ENCODE measurements at regions not wholly inside any gene's neighbourhood (a gene's known extent, or its start where the extent isn't known, plus 50 kb on each side); places are given as distances from the start of the nearest gene placed in this dataset.

- DNase-seq (ENCODE audit: low read depth in 2 of 2): no peak
Measured at GRCh38 chr1:30610917-30611316, 112.5 kb downstream of the MATN1 start.

DNA sequence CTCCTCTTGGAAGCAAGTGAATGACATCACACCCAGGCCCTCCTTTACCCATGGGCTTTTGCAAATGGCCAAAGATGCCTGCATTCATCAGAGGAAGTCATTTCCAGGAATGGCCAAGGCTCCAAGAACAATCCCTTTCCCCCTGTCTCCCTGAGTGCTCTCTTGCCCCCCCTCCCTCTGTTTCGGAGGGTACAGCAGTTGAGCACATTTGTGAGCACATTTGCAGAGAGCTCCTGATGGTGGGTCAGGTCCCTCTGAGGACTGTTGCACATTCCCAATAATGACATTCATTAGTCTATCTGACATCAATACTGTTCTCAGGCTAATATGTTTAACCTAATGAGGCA lies 113.4 kb downstream of the MATN1 start:
- DNase-seq (ENCODE audit: low read depth in 2 of 2): no peak

DNA sequence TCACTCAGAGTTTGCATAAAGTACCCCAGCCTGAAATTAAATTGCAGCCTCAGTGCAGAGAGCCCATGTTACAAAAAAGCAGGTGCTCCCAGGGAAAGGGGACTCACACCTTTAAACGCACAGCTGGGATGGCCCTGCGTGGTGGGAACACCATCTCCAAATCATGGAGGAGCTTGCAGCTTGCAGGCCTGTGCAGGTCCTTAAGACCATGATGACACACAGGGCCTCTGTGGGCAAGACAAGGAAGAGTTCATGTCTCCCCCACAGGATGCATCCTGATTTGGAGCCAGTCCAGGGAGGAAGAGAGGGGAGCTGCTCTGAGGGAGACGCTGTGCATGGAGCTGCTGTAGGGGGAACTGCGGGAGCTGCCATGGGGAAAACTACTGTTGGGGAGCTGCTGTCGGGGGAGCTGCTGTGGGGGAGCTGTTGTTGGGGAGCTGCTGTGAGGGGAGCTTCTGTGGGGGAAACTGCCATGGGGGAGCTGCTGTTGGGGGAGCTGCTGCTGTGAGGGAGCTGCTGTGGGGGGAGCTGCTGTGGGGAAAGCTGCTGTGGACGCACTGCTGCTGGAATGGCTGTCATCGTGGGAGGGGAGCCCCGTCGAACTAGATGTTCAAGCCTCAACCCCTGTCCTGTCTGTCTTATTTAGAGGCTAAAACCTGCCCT lies 113.9 kb downstream of the MATN1 start:
- no peak for DNase-seq (ENCODE audit: low read depth in 2 of 2)

DNA sequence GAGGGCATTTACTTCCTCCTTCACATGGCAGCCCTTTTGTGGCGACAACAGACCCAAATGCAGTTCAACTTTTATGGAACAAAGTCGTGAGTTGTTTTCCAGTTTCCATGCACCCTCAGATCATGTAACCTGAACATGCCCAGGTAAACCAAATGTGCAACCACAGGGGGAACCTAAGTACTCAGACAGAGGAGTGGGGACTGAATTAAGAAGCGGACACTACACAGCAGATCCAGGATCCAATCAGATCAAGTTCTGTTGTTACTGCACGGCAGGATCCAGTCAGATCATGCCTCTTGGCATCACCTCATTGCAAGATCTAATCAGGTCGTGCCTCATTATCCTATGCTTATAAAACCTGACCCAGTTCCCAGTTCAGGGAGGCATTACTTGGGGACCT lies 115.7 kb downstream of the MATN1 start:
- DNase-seq (ENCODE audit: low read depth in 2 of 2): no peak

DNA sequence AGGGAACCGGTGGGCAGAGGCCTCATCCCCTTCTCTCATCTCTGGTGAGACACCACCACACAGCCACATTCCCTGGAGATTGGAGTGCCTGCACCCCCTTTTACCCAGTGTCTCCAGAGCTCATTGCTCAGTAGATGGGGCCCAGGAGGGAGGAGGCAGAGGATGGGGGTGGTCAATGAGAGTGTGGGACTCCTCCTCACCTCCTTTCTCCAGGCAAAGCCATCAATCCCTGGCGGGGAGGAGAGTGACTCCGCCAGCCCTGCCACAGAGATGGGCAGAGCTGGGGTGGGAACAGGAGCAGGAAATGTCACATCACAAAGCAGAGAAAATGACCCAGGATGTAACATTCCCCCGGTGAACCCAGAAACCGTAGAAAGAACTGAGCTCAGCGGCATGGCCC lies 117.2 kb downstream of the MATN1 start:
- DNase-seq (ENCODE audit: low read depth in 2 of 2): no peak

- no peak for DNase-seq (ENCODE audit: low read depth in 2 of 2)
Measured at GRCh38 chr1:30605441-30605920, 117.9 kb downstream of the MATN1 start.

DNA sequence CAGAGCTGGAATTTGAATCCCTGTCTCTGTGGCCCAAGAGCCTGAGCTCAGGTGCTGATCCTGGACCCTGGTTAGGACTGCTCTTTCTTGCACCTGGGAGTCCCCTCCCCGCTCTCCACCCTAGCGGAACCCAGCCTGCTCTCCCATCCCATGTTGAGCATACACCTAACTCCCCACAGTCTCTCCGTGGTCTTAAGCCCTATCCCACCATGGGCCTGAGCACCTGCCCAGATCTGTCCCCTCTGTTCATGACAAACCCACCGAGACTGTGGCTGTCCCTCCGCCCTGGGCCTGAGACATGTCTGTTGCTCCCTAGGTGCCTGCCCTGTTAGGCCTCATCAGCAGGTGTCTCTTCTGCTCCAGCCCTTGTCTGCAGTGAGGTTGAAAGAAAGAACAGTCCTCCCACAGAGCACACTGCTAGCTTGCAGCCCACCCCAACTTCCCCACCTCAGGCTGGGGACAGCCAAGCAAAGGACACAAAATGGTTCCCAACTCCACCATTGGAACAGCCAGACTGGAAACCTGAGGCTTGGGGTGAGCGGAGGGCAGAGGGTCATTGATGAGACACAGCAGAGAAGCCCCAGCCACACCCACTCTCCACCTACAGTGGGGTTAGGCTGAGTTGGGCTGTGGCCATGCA lies 118.5 kb downstream of the MATN1 start:
- DNase-seq (ENCODE audit: low read depth in 2 of 2): no peak

- DNase-seq (ENCODE audit: low read depth in 2 of 2): no peak
Measured at GRCh38 chr1:30603081-30603858, 120.1 kb downstream of the MATN1 start.

DNA sequence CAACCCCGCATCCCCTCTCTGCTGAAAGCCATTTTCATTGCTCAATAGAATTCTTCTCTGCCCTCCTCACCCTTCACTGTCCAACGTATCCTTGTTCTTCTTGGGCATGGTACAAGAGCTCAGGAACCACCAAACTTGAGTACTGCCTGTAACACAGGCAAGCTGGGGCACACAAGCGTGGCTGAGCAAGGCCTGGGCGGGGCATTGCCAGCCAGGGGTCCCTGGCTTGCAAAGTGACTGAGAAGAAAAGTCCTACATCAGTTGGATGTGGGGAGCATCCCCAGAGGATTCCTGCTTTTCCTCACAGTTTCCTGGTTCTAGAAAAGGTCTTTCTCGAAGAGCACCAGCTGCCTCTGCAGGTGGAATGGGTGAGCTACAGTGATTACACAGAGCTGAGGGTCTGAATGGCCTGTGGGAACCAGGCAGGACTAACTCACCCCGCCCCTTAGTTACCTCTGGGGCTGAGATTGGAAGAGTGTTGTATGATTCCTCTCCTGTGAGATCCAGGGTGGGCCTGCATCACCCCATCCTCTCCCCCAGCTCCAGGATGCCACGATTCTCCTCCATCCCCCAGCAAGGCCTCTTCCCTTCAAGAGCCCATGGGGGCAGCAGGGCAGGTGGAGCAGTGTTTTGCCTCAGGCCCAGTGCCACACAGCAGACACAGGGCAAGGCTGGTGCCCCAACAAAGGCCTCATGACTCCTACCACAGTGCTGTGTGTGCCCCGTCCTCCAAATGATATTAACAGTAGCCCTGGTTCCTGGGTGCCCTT lies 121.9 kb downstream of the MATN1 start:
- no peak for DNase-seq (ENCODE audit: low read depth in 2 of 2)

DNA sequence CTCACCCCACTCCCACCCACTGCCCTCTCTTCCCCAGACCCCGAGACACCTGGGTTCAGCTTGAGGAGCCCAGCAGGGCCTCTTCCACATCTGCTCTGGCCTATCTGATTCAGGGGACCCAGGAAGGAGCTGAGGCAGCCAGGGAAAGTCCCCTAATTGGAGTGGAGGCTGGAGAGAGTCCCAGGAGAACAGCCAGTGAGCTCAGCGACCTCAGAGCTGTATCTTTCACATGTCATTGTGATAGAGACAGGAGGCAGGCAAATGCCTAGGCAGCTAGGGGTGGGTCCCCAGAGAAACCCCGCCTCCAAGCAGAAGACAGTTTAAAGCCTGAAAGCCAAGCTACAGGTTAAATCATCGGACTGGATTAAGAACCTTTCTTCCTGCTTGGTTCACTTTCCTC lies 122.7 kb downstream of the MATN1 start:
- no peak for DNase-seq (ENCODE audit: low read depth in 2 of 2)

DNA sequence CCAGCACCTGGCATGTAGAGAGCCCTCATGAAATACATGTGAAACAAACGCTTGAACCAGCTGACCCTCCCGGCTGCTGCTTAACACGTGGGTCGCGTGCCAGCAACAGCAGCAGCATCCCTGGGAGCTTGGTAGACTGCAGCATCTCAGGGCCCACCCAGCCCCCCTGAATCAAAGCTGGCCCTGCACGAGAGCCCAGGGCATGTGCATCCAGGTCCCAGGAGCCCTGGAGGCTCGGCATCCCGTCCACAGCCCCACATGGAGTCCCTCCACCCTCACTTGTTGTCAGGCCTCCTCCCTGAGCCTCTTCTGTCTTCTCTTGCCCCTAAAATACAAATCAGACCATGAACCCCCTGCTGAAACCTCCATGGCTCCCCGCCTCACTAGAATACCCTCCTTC lies 123.1 kb downstream of the MATN1 start:
- DNase-seq (ENCODE audit: low read depth in 2 of 2): no peak

GRCh38 chr1:30599721-30600120 lies 123.7 kb downstream of the MATN1 start:
- no peak for DNase-seq (ENCODE audit: low read depth in 2 of 2)

DNA sequence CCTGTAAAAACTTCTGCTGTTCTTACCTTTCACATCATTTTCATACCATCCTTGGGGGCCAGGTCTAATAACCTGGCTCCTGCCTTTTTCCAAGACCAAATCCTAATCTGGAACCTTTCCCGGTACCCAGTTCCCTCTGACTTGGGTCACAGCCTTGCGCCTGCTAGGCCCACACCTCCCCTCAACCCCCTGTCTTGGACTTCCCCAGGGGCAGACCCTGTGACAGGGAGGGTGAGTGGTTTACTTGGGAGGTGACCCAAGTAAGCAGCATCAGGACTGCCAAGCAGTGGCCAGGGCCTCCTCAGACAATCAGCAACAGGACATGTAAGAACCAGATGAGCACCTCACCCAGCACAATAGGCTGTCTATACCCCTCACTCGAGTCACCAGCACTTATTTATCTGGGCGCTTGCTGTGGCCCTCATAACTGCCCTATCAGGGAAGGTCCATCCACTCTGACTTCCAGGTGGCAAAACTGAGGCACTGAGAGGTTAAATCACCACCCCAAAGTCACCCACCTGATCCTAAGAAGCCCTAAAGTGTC lies 124.7 kb downstream of the MATN1 start:
- DNase-seq (ENCODE audit: low read depth in 2 of 2): no peak

- DNase-seq (ENCODE audit: low read depth in 2 of 2): no peak
Measured at GRCh38 chr1:30597711-30598110, 125.7 kb downstream of the MATN1 start.

- no peak for DNase-seq (ENCODE audit: low read depth in 2 of 2)
Measured at GRCh38 chr1:30596891-30597290, 126.5 kb downstream of the MATN1 start.

- no peak for DNase-seq (ENCODE audit: low read depth in 2 of 2)
Measured at GRCh38 chr1:30596470-30596869, 126.9 kb downstream of the MATN1 start.

DNA sequence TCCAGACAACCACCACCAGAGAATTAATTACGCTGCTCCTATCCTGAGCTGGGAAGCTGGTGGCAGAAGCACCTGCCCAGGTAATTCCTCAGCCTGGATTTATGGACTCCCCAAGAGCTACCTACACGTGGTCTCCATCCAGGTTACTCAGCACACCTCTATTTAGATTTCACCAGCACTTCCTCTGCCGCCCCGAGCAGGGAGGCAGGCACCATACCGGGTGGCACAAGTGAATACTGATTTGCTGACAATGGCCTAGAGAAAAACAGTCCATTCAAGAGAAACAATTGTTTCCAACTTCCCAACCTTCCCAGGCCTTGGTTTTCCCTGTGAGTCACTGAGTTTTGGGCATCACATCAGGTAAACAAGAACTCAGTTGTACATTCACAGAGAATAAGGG lies 134.3 kb downstream of the MATN1 start:
- DNase-seq (ENCODE audit: low read depth in 2 of 2): no peak

DNA sequence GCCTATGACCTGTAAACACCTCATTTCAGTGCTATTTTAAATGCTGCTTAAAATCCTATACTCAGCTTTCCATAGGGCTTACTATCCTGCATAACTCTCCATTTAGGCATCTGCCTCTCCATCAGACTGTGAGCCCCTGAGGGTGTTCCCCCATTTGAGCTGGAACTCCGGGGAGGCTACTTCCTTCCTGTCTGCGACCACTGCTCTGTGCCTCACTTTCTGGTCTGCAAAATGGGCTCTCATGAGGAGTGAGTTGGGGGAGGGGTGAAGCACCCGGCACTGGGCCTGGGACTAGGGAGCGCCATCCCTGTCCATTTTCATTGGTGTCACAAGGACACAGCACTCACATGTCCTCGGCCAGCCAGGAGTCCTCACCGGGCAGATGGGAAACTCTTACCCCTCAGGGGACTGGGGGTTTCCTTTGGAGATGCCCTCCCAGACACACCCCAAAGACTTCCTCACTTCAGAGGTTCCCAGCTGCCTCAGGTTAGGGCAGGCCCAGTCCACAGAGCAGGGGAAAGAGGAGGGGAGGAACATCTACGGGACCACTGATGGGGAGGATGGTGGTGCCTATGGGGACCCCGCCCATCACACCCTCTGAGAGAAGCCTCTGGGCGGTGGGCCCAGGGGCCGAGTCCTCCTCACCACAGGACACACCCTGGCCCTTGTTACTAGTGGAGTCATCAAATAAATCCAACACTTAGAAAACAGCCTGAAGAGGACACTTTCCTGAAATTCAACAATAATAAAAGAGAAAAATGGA lies 134.9 kb downstream of the MATN1 start:
- DNase-seq (ENCODE audit: low read depth in 2 of 2): no peak

- DNase-seq (ENCODE audit: low read depth in 2 of 2): no peak
Measured at GRCh38 chr1:30586671-30587070, 136.7 kb downstream of the MATN1 start.

- no peak for DNase-seq (ENCODE audit: low read depth in 2 of 2)
Measured at GRCh38 chr1:30579580-30579979, 143.8 kb downstream of the MATN1 start.

DNA sequence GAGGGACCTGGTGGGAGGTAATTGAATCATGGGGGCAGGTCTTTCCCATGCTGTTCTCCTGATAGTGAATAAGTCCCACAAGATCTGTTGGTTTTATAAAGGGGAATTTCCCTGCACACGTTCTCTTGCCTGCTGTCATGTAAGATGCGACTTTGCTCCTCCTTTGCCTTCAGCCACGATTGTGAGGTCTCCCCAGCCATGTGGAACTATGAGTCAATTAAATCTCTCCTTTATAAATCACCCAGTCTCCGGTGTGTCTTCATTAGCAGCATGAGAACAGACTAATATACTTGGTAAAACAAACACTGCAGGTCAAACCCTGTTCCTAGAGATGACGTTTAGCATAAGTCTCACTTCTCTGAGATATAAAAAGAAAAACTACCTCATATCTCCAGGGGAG lies 148.3 kb downstream of the MATN1 start:
- DNase-seq (ENCODE audit: low read depth in 2 of 2): no peak

All from lung microvascular endothelial cell (primary cell).